ENCODE measurements at regions not wholly inside any gene's neighbourhood (a gene's known extent, or its start where the extent isn't known, plus 50 kb on each side); places are given as distances from the start of the nearest gene placed in this dataset.

GRCh38 chr2:41527525-41528323 is 520.1 kb upstream of the PKDCC start:
- H3K27ac ChIP-seq (ENCODE audit: low read depth in 1 of 2, low read length in 2 of 2): no peak overlapping the region
- H3K9ac ChIP-seq (ENCODE audit: low read depth in 1 of 2, low read length in 2 of 2): no peak overlapping the region
- no peak overlapping the region for H3K4me3 ChIP-seq (ENCODE audit: low read depth in 1 of 3, low read length in 3 of 3)
- no peaks in the 10 kb centered on the region for H3K27me3 ChIP-seq (ENCODE audit: control insufficient read depth in 4 of 4, insufficient read depth in 4 of 4, low read length in 3 of 4)
- no peak for TF ChIP-seq NR2F2 (IDR thresholded peaks at IDR 0.05)
- no peak for TF ChIP-seq FOXA2 (IDR thresholded peaks at IDR 0.05)
- TF ChIP-seq ATF3 (IDR thresholded peaks at IDR 0.05): no peak
- no peak for TF ChIP-seq YY1 (IDR thresholded peaks at IDR 0.05)
- no peak for TF ChIP-seq JUND (IDR thresholded peaks at IDR 0.05)
- TF ChIP-seq, protein P1, sequence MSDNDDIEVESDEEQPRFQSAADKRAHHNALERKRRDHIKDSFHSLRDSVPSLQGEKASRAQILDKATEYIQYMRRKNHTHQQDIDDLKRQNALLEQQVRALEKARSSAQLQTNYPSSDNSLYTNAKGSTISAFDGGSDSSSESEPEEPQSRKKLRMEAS (IDR thresholded peaks at IDR 0.05): no peak
- 79% methylated on average over 6 of the region's 6 CpGs for WGBS
- H3K9me3 ChIP-seq (ENCODE audit: control insufficient read depth in 4 of 4, low read length in 3 of 4): peaks cover 0 to 3% (median 2%) of the 10 kb centered on the region in 4 donors
- no peaks in the 10 kb centered on the region for H3K4me1 ChIP-seq (ENCODE audit: control insufficient read depth in 4 of 4, insufficient read depth in 4 of 4, low read length in 3 of 4)
- no peaks in the 10 kb centered on the region for H3K36me3 ChIP-seq (ENCODE audit: control insufficient read depth in 4 of 4, insufficient read depth in 3 of 4, low read depth in 1 of 4, low read length in 3 of 4)
- DNase-seq (ENCODE audit: low spot score): no peak

DNA sequence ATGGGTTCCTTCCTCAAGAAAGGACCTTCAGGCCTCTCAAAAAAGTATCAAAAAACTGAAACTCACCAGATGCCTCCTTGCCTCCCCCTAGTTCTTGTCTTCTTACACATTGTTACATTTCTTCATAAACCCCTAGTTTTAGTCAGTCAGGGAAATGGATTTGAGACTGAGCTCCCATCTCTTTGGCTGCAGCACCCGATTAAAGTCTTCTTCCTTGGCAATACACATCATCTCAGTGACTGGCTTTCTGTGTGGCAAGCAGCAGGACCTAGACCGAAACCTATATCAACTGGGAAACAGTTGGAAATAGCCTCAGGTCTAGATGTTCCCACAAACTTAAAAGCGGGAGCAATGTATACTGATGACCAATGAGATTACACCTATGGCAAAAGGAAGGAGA is 512.2 kb upstream of the PKDCC start:
- Histone ChIP-seq H3K9me3 (ENCODE audit: control insufficient read depth in 4 of 4, low read length in 3 of 4) (peaks cover 0 to 3% (median 2%) of the 10 kb centered on the region in 4 donors), H3K9ac (ENCODE audit: low read depth in 1 of 2, low read length in 2 of 2) (no peak overlapping the region), H3K27ac (ENCODE audit: low read depth in 1 of 2, low read length in 2 of 2) (no peak overlapping the region), H3K36me3 (ENCODE audit: control insufficient read depth in 4 of 4, insufficient read depth in 3 of 4, low read depth in 1 of 4, low read length in 3 of 4) (no peaks in the 10 kb centered on the region), H3K27me3 (ENCODE audit: control insufficient read depth in 4 of 4, insufficient read depth in 4 of 4, low read length in 3 of 4) (no peaks in the 10 kb centered on the region), H3K4me1 (ENCODE audit: control insufficient read depth in 4 of 4, insufficient read depth in 4 of 4, low read length in 3 of 4) (no peaks in the 10 kb centered on the region), H3K4me3 (ENCODE audit: low read depth in 1 of 3, low read length in 3 of 3) (no peak overlapping the region)
- no peak for DNase-seq (ENCODE audit: low spot score)
- WGBS: 83% methylated on average over 3 of the region's 3 CpGs
- no peak for TF ChIP-seq TAF1 (conservative IDR thresholded peaks at IDR 0.05)
- TF ChIP-seq HNF4G (IDR thresholded peaks at IDR 0.05): no peak
- no peak for TF ChIP-seq SP1 (IDR thresholded peaks at IDR 0.05)
- TF ChIP-seq, protein P2, sequence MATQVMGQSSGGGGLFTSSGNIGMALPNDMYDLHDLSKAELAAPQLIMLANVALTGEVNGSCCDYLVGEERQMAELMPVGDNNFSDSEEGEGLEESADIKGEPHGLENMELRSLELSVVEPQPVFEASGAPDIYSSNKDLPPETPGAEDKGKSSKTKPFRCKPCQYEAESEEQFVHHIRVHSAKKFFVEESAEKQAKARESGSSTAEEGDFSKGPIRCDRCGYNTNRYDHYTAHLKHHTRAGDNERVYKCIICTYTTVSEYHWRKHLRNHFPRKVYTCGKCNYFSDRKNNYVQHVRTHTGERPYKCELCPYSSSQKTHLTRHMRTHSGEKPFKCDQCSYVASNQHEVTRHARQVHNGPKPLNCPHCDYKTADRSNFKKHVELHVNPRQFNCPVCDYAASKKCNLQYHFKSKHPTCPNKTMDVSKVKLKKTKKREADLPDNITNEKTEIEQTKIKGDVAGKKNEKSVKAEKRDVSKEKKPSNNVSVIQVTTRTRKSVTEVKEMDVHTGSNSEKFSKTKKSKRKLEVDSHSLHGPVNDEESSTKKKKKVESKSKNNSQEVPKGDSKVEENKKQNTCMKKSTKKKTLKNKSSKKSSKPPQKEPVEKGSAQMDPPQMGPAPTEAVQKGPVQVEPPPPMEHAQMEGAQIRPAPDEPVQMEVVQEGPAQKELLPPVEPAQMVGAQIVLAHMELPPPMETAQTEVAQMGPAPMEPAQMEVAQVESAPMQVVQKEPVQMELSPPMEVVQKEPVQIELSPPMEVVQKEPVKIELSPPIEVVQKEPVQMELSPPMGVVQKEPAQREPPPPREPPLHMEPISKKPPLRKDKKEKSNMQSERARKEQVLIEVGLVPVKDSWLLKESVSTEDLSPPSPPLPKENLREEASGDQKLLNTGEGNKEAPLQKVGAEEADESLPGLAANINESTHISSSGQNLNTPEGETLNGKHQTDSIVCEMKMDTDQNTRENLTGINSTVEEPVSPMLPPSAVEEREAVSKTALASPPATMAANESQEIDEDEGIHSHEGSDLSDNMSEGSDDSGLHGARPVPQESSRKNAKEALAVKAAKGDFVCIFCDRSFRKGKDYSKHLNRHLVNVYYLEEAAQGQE (IDR thresholded peaks at IDR 0.05): no peak
- no peak for TF ChIP-seq RAD21 (IDR thresholded peaks at IDR 0.05)
- TF ChIP-seq, protein P3, sequence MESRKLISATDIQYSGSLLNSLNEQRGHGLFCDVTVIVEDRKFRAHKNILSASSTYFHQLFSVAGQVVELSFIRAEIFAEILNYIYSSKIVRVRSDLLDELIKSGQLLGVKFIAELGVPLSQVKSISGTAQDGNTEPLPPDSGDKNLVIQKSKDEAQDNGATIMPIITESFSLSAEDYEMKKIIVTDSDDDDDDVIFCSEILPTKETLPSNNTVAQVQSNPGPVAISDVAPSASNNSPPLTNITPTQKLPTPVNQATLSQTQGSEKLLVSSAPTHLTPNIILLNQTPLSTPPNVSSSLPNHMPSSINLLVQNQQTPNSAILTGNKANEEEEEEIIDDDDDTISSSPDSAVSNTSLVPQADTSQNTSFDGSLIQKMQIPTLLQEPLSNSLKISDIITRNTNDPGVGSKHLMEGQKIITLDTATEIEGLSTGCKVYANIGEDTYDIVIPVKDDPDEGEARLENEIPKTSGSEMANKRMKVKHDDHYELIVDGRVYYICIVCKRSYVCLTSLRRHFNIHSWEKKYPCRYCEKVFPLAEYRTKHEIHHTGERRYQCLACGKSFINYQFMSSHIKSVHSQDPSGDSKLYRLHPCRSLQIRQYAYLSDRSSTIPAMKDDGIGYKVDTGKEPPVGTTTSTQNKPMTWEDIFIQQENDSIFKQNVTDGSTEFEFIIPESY (IDR thresholded peaks at IDR 0.05): no peak
- no peak for TF ChIP-seq FOXA2 (IDR thresholded peaks at IDR 0.05)
- no peak for TF ChIP-seq GABPA (IDR thresholded peaks at IDR 0.05 in 1 of 2, conservative IDR thresholded peaks at IDR 0.05 in 1 of 2)
- TF ChIP-seq EGR1 (IDR thresholded peaks at IDR 0.05; ENCODE audit: low read depth in 2 of 2): no peak
- TF ChIP-seq JUND (IDR thresholded peaks at IDR 0.05): no peak
- TF ChIP-seq HNF4A (conservative IDR thresholded peaks at IDR 0.05): no peak
- TF ChIP-seq ATF3 (IDR thresholded peaks at IDR 0.05): no peak
- TF ChIP-seq YY1 (IDR thresholded peaks at IDR 0.05): no peak
- TF ChIP-seq, protein P1 (IDR thresholded peaks at IDR 0.05): no peak
- TF ChIP-seq NR2F2 (IDR thresholded peaks at IDR 0.05): no peak
- TF ChIP-seq CTCF (IDR thresholded peaks at IDR 0.05; ENCODE audit: low read depth, low read length, missing input control): no peak
- TF ChIP-seq RXRA (IDR thresholded peaks at IDR 0.05): no peak
